Astrocyte (in vitro differentiated cells and primary cell): ENCODE measurements at regions not wholly inside any gene's neighbourhood (a gene's known extent, or its start where the extent isn't known, plus 50 kb on each side); places are given as distances from the start of the nearest gene placed in this dataset.

Experiments used
- DNase-seq: peaks from one replicate; pipeline ENCODE4 v3.0.0-alpha.2; 2010; ENCODE audit warnings: low read depth
- FAIRE-seq: peaks from 2 replicates; lab custom pipeline; 2011; peaks lifted over from hg19 to GRCh38; lab: Jason Lieb, UNC
- H2AFZ ChIP-seq: 2 replicates; pipeline ENCODE4 v1.6.0; 2012; ENCODE audit warnings: low read depth, low read length, inconsistent platforms
- H3K27ac ChIP-seq: 2 replicates; pipeline ENCODE4 v1.5.1; 2011; ENCODE audit warnings: low read depth, low read length, inconsistent platforms
- H3K27me3 ChIP-seq: 2 replicates; pipeline ENCODE4 v1.6.0; 2011; ENCODE audit warnings: low read length, inconsistent platforms; ENCODE audit not compliant: insufficient read depth
- H3K36me3 ChIP-seq: 2 replicates; pipeline ENCODE4 v1.5.1; 2011; ENCODE audit warnings: low read length, inconsistent platforms; ENCODE audit not compliant: insufficient read depth
- H3K4me1 ChIP-seq: 2 replicates; pipeline ENCODE4 v1.5.1; 2011; ENCODE audit warnings: low read length, inconsistent platforms; ENCODE audit not compliant: insufficient read depth
- H3K4me2 ChIP-seq: 2 replicates; pipeline ENCODE4 v1.6.0; 2012; ENCODE audit warnings: low read length, inconsistent platforms
- H3K4me3 ChIP-seq: 2 replicates; pipeline ENCODE4 v1.5.1; 2011; ENCODE audit warnings: low read depth, mild to moderate bottlenecking, low read length, inconsistent platforms; ENCODE audit not compliant: insufficient read depth
- H3K79me2 ChIP-seq: 2 replicates; pipeline ENCODE4 v1.6.0; 2012; ENCODE audit warnings: mild to moderate bottlenecking, low read length, inconsistent platforms; ENCODE audit not compliant: insufficient read depth
- H3K9ac ChIP-seq: 2 replicates; pipeline ENCODE4 v1.6.0; 2012; ENCODE audit warnings: mild to moderate bottlenecking, low read length, inconsistent platforms
- H3K9me3 ChIP-seq: 2 replicates; pipeline ENCODE4 v1.5.1; 2012; ENCODE audit warnings: low read depth, mild to moderate bottlenecking, low read length, inconsistent platforms; ENCODE audit not compliant: insufficient read depth
- H4K20me1 ChIP-seq: 2 replicates; pipeline ENCODE4 v1.6.0; 2012; ENCODE audit warnings: low read length, inconsistent platforms; ENCODE audit not compliant: insufficient read depth
- H3K27ac Mint-ChIP-seq: one replicate; pipeline ENCODE4 v1.8.0; 2021; ENCODE audit warnings: mild to moderate bottlenecking, mixed read lengths; ENCODE audit not compliant: unreplicated experiment
- H3K27me3 Mint-ChIP-seq: one replicate; pipeline ENCODE4 v1.8.0; 2021; ENCODE audit warnings: low read depth, mixed read lengths; ENCODE audit not compliant: unreplicated experiment
- H3K36me3 Mint-ChIP-seq: one replicate; pipeline ENCODE4 v1.8.0; 2021; ENCODE audit warnings: low read depth, mixed read lengths; ENCODE audit not compliant: unreplicated experiment
- H3K4me1 Mint-ChIP-seq: one replicate; pipeline ENCODE4 v1.8.0; 2021; ENCODE audit warnings: low read depth, mixed read lengths; ENCODE audit not compliant: unreplicated experiment
- H3K4me3 Mint-ChIP-seq: one replicate; pipeline ENCODE4 v1.8.0; 2021; ENCODE audit warnings: mild to moderate bottlenecking, moderate library complexity, mixed read lengths; ENCODE audit not compliant: unreplicated experiment
- H3K9me3 Mint-ChIP-seq: one replicate; pipeline ENCODE4 v1.8.0; 2021; ENCODE audit warnings: mild to moderate bottlenecking, mixed read lengths; ENCODE audit not compliant: unreplicated experiment
- EZH2 ChIP-seq: IDR thresholded peaks from 2 replicates; pipeline ENCODE4 v1.6.1; 2012; ENCODE audit warnings: mild to moderate bottlenecking, low read length, inconsistent platforms; ENCODE audit not compliant: insufficient read depth
- TF ChIP-seq, protein P1 (sequence below): IDR thresholded peaks from 2 replicates; pipeline ENCODE4 v1.5.1; 2011; ENCODE audit warnings: low read depth, mild to moderate bottlenecking, inconsistent platforms, low read length, moderate library complexity; ENCODE audit not compliant: insufficient read depth

DNA sequence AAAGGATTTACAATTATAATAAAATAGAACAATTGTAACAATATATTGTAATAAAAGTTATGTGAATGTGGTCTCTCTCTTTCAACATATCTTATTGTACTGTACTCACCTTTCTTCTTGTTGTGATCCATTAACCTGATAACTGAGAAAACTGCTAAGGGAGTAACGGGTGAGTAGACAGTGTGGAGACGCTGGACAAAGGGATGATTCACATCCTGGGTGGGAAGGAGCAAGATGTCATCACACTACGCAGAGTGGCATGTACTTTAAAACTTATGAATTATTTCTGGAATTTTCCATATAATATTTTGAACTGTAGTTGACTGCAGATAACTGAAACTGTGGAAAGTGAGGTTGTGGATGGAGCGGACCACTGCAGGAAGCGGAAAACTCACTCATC is 91.2 kb upstream of the PLPP4 start:
- Mint-ChIP-seq H3K36me3 (no peaks in the 10 kb centered on the region), H3K27ac (no peak overlapping the region), H3K4me3 (no peak overlapping the region), H3K27me3 (peaks cover 5% of the 10 kb centered on the region), H3K9me3 (peaks cover 5% of the 10 kb centered on the region), H3K4me1 (peaks cover 12% of the 10 kb centered on the region)
- peak overlapping the region; percentile 32 for H3K4me2 ChIP-seq
- no peaks in the 10 kb centered on the region for H3K27me3 ChIP-seq
- H2AFZ ChIP-seq, result peak overlapping the region; percentile 38
- no peak overlapping the region for H3K9ac ChIP-seq
- H3K27ac ChIP-seq, result no peak overlapping the region
- no peaks in the 10 kb centered on the region for H3K79me2 ChIP-seq
- no peaks in the 10 kb centered on the region for H4K20me1 ChIP-seq
- H3K4me3 ChIP-seq, result no peak overlapping the region
- FAIRE-seq (no peak), DNase-seq (peak; percentile 62)
- no peak for TF ChIP-seq EZH2
- TF ChIP-seq, protein P1, sequence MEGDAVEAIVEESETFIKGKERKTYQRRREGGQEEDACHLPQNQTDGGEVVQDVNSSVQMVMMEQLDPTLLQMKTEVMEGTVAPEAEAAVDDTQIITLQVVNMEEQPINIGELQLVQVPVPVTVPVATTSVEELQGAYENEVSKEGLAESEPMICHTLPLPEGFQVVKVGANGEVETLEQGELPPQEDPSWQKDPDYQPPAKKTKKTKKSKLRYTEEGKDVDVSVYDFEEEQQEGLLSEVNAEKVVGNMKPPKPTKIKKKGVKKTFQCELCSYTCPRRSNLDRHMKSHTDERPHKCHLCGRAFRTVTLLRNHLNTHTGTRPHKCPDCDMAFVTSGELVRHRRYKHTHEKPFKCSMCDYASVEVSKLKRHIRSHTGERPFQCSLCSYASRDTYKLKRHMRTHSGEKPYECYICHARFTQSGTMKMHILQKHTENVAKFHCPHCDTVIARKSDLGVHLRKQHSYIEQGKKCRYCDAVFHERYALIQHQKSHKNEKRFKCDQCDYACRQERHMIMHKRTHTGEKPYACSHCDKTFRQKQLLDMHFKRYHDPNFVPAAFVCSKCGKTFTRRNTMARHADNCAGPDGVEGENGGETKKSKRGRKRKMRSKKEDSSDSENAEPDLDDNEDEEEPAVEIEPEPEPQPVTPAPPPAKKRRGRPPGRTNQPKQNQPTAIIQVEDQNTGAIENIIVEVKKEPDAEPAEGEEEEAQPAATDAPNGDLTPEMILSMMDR, result no peak
- H3K36me3 ChIP-seq, result no peaks in the 10 kb centered on the region
- H3K9me3 ChIP-seq, result no peaks in the 10 kb centered on the region
- H3K4me1 ChIP-seq, result no peaks in the 10 kb centered on the region

DNA sequence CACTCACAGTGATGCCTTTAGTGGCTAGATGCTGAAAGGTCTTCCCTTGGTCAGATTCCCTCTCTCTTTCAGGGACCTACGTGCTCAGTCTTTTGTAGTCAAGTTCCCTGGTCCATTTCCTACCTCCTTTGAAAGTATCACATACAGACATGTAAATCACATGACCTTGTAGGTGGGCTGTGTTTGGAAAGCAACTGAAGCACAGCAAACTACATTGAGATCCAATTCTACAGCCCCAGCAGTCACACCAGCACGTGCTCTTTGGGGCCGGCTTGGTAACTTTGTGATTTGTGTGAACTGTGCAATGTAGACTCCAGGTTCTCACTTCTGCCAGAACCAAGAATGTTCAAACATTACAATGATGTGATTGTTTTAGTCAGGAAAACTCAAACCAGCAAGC is 89.7 kb upstream of the PLPP4 start:
- Mint-ChIP-seq H3K9me3 (peaks cover 5% of the 10 kb centered on the region), H3K4me1 (peaks cover 13% of the 10 kb centered on the region), H3K27me3 (peaks cover 5% of the 10 kb centered on the region)

DNA sequence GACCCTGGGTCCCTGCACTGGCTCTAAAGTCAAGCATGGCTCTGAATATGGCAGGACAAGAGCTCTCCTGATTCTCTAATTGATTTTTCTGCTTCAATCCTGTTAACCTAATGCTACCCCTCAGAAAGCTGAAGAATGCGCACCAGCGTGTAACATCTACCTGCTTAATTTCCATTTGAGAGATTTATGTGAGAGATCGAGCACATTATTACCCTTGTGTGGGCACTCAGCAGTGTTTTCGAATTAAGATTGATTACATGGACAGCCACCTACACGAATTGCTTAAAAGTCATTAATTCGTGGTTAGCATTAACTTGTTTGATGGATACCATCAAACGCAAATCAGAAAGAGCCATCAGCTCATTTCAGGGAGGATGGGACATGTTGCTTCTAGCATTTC is 88.7 kb upstream of the PLPP4 start:
- no peak overlapping the region for H3K27ac ChIP-seq
- no peak overlapping the region for H3K4me3 ChIP-seq
- H4K20me1 ChIP-seq, result no peaks in the 10 kb centered on the region
- no peaks in the 10 kb centered on the region for H3K4me1 ChIP-seq
- no peaks in the 10 kb centered on the region for H3K36me3 ChIP-seq
- no peaks in the 10 kb centered on the region for H3K79me2 ChIP-seq
- Mint-ChIP-seq H3K9me3 (peaks cover 5% of the 10 kb centered on the region), H3K4me1 (peaks cover 13% of the 10 kb centered on the region), H3K4me3 (no peak overlapping the region), H3K36me3 (no peaks in the 10 kb centered on the region), H3K27me3 (peaks cover 5% of the 10 kb centered on the region), H3K27ac (no peak overlapping the region)
- FAIRE-seq, result no peak
- no peaks in the 10 kb centered on the region for H3K9me3 ChIP-seq
- DNase-seq, result no peak
- H3K4me2 ChIP-seq, result no peak overlapping the region
- H3K9ac ChIP-seq, result no peak overlapping the region
- TF ChIP-seq, protein P1, result no peak
- TF ChIP-seq EZH2, result no peak
- H2AFZ ChIP-seq, result no peak overlapping the region
- H3K27me3 ChIP-seq, result no peaks in the 10 kb centered on the region

More for the DNA sequence above, 89.7 kb upstream of the PLPP4 start:
- no peak overlapping the region for H2AFZ ChIP-seq
- H3K79me2 ChIP-seq, result no peaks in the 10 kb centered on the region
- H3K4me2 ChIP-seq, result no peak overlapping the region
- no peaks in the 10 kb centered on the region for H3K27me3 ChIP-seq
- no peak overlapping the region for H3K27ac ChIP-seq
- Mint-ChIP-seq H3K27ac (no peak overlapping the region), H3K4me3 (no peak overlapping the region), H3K36me3 (no peaks in the 10 kb centered on the region)
- H3K4me1 ChIP-seq, result no peaks in the 10 kb centered on the region
- DNase-seq (no peak), FAIRE-seq (no peak)
- H4K20me1 ChIP-seq, result no peaks in the 10 kb centered on the region
- no peak overlapping the region for H3K4me3 ChIP-seq
- TF ChIP-seq EZH2, result no peak
- TF ChIP-seq, protein P1, result no peak
- no peaks in the 10 kb centered on the region for H3K9me3 ChIP-seq
- no peaks in the 10 kb centered on the region for H3K36me3 ChIP-seq
- no peak overlapping the region for H3K9ac ChIP-seq
